PC-9 (cell line): ENCODE measurements at regions not wholly inside any gene's neighbourhood (a gene's known extent, or its start where the extent isn't known, plus 50 kb on each side); places are given as distances from the start of the nearest gene placed in this dataset.

Source experiments
- BruUV-seq: library from RNA; stranded (reverse); fragments of 400-500 nt; replicated peaks from 2 replicates; lab custom pipeline; 2021; lab: Mats Ljungman, UMichigan
- CTCF ChIA-PET: fragments of 300-600 bp; sonication (Branson Sonifier 250); formaldehyde crosslinking; loops from one replicate; lab custom pipeline; 2022; ENCODE audit warnings: antibody characterized with exemption; lab: Charles Lee
- POLR2A ChIA-PET: fragments of 300-600 bp; sonication (Branson Sonifier 250); formaldehyde crosslinking; loops from one replicate; lab custom pipeline; 2022; ENCODE audit warnings: antibody characterized with exemption; ENCODE audit not compliant: unreplicated experiment; lab: Charles Lee
- DNase-seq, 2 experiments: peaks; one replicate each; pipeline versions ENCODE4 v3.0.0 to v3.0.0-alpha.2; 2015 to 2022; ENCODE audit warnings: mixed read lengths in 1 of 2
- H2AFZ ChIP-seq: fragments of 200-600 bp; sonication (generic); 2 replicates; pipeline ENCODE4 v1.8.1; 2017; ENCODE audit warnings: antibody characterized with exemption
- H3F3A ChIP-seq: fragments of 200-600 bp; sonication (generic); 2 replicates; pipeline ENCODE4 v1.8.1; 2017; ENCODE audit warnings: antibody characterized with exemption, mild to moderate bottlenecking, low read depth; ENCODE audit not compliant: insufficient read depth
- H3K27ac ChIP-seq: fragments of 200-600 bp; sonication (generic); 2 replicates; pipeline ENCODE4 v1.6.1; 2016; ENCODE audit warnings: mixed run types
- H3K27me3 ChIP-seq: fragments of 200-600 bp; sonication (generic); 2 replicates; pipeline ENCODE4 v1.6.1; 2016; ENCODE audit warnings: low read depth, mixed run types; ENCODE audit not compliant: insufficient read depth
- H3K36me3 ChIP-seq: fragments of 200-600 bp; sonication (generic); 2 replicates; pipeline ENCODE4 v1.6.1; 2016; ENCODE audit warnings: low read depth, mixed run types
- H3K4me1 ChIP-seq: fragments of 200-600 bp; sonication (generic); replicated peaks from 2 replicates; pipeline ENCODE4 v1.6.1; 2016; ENCODE audit warnings: mixed run types; ENCODE audit not compliant: insufficient read depth
- H3K4me2 ChIP-seq: fragments of 200-600 bp; sonication (generic); 2 replicates; pipeline ENCODE4 v1.6.1; 2017; ENCODE audit warnings: mixed run types
- H3K4me3 ChIP-seq: fragments of 200-600 bp; sonication (generic); 2 replicates; pipeline ENCODE4 v1.6.1; 2016; ENCODE audit warnings: mixed run types
- H3K79me2 ChIP-seq: fragments of 200-600 bp; sonication (generic); 2 replicates; pipeline ENCODE4 v1.6.1; 2017; ENCODE audit warnings: low read depth, mixed run types
- H3K9me2 ChIP-seq: fragments of 200-600 bp; sonication (generic); 2 replicates; pipeline ENCODE4 v1.8.1; 2017; ENCODE audit warnings: mild to moderate bottlenecking; ENCODE audit not compliant: insufficient read depth
- H3K9me3 ChIP-seq: fragments of 200-600 bp; sonication (generic); 2 replicates; pipeline ENCODE4 v1.8.1; 2016; ENCODE audit warnings: low read depth; ENCODE audit not compliant: insufficient read depth
- H4K20me1 ChIP-seq: fragments of 200-600 bp; sonication (generic); 2 replicates; pipeline ENCODE4 v1.8.1; 2017; ENCODE audit not compliant: insufficient read depth
- CTCF ChIP-seq: fragments of 200-600 bp; sonication (generic); conservative IDR thresholded peaks from 2 replicates; pipeline ENCODE4 v1.6.1; 2017; ENCODE audit warnings: mixed run types, antibody characterized with exemption, mild to moderate bottlenecking, moderate library complexity
- EZH2 ChIP-seq: fragments of 200-600 bp; sonication (generic); IDR thresholded peaks from 2 replicates; pipeline ENCODE4 v1.8.0; 2017; ENCODE audit warnings: antibody characterized with exemption, low read depth
- intact Hi-C: fragments of 100-400 bp; cut with micrococcal nuclease; formaldehyde crosslinking; loops from one replicate; pipeline ENCODE4 v1.10.0; 2022; ENCODE audit not compliant: unreplicated experiment

GRCh38 chr2:196480653-196481323 is 158.7 kb upstream of the CCDC150 start:
- Histone ChIP-seq H3K27me3 (no peaks in the 10 kb centered on the region), H3K4me1 (no peaks in the 10 kb centered on the region), H2AFZ (no peak overlapping the region), H3K4me3 (no peak overlapping the region), H3F3A (no peaks in the 10 kb centered on the region), H3K27ac (no peak overlapping the region), H3K9me2 (no peaks in the 10 kb centered on the region; the same call in 1 of the 2 replicates), H4K20me1 (no peaks in the 10 kb centered on the region), H3K79me2 (no peaks in the 10 kb centered on the region), H3K4me2 (no peak overlapping the region), H3K9me3 (no peaks in the 10 kb centered on the region), H3K36me3 (no peaks in the 10 kb centered on the region)
- intact Hi-C loops, result no loop called here
- TF ChIP-seq EZH2, result no peak
- no TSS peak for BruUV-seq
- CTCF ChIA-PET, result no interaction called here
- POLR2A ChIA-PET, result no interaction called here
- no peak for DNase-seq

- DNase-seq, result no peak
- Histone ChIP-seq H4K20me1 (no peaks in the 10 kb centered on the region), H3K4me3 (no peak overlapping the region), H3K9me3 (no peaks in the 10 kb centered on the region), H3K27me3 (no peaks in the 10 kb centered on the region), H3K79me2 (no peaks in the 10 kb centered on the region), H3F3A (no peaks in the 10 kb centered on the region), H3K4me1 (no peaks in the 10 kb centered on the region), H3K36me3 (no peaks in the 10 kb centered on the region), H3K27ac (no peak overlapping the region), H3K9me2 (no peaks in the 10 kb centered on the region; the same call in 1 of the 2 replicates), H2AFZ (no peak overlapping the region), H3K4me2 (no peak overlapping the region)
- BruUV-seq, result no TSS peak
- intact Hi-C loops, result no loop called here
- ChIA-PET POLR2A (no interaction called here), CTCF (no interaction called here)
- TF ChIP-seq CTCF, result no peak
- TF ChIP-seq EZH2, result no peak
Observed at GRCh38 chr2:196481324-196481697, 158.2 kb upstream of the CCDC150 start.

GRCh38 chr2:196482119-196483065 is 157.1 kb upstream of the CCDC150 start:
- H3K27me3 ChIP-seq, result no peaks in the 10 kb centered on the region
- no peak overlapping the region for H2AFZ ChIP-seq
- no peaks in the 10 kb centered on the region for H3K9me3 ChIP-seq
- no peaks in the 10 kb centered on the region for H3K9me2 ChIP-seq
- ChIA-PET CTCF (no interaction called here), POLR2A (no interaction called here)
- TF ChIP-seq CTCF (no peak), EZH2 (no peak)
- no peak overlapping the region for H3K27ac ChIP-seq
- H3K79me2 ChIP-seq, result no peaks in the 10 kb centered on the region
- intact Hi-C loops, result no loop called here
- H3F3A ChIP-seq, result no peaks in the 10 kb centered on the region
- no TSS peak for BruUV-seq
- H3K4me2 ChIP-seq, result no peak overlapping the region
- no peaks in the 10 kb centered on the region for H3K4me1 ChIP-seq
- no peaks in the 10 kb centered on the region for H3K36me3 ChIP-seq
- no peak for DNase-seq
- no peak overlapping the region for H3K4me3 ChIP-seq
- no peaks in the 10 kb centered on the region for H4K20me1 ChIP-seq
